ENCODE measurements at regions not wholly inside any gene's neighbourhood (a gene's known extent, or its start where the extent isn't known, plus 50 kb on each side); places are given as distances from the start of the nearest gene placed in this dataset.

DNA sequence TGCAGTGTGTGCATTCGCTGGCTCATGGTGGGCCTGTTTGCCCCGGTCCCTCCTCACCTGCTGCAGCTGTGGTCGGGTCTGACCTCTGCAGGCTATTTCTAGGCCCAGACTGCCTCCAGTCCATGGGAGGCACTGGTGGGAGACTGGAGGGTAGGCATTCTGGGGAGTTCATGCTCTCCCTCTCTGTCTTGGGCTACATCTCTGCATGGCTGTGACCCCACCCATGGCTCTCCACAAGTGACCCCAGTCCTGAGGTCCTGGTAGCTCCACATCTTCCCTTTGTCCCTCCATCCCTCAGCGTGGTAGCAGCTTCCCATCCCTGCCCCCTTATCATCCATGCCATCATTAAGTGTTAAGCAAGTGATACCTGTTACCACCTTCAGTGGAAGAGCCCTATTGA lies 107.8 kb upstream of the SEC14L1 start:
- TF ChIP-seq, protein P1, sequence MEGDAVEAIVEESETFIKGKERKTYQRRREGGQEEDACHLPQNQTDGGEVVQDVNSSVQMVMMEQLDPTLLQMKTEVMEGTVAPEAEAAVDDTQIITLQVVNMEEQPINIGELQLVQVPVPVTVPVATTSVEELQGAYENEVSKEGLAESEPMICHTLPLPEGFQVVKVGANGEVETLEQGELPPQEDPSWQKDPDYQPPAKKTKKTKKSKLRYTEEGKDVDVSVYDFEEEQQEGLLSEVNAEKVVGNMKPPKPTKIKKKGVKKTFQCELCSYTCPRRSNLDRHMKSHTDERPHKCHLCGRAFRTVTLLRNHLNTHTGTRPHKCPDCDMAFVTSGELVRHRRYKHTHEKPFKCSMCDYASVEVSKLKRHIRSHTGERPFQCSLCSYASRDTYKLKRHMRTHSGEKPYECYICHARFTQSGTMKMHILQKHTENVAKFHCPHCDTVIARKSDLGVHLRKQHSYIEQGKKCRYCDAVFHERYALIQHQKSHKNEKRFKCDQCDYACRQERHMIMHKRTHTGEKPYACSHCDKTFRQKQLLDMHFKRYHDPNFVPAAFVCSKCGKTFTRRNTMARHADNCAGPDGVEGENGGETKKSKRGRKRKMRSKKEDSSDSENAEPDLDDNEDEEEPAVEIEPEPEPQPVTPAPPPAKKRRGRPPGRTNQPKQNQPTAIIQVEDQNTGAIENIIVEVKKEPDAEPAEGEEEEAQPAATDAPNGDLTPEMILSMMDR (IDR thresholded peaks at IDR 0.05): no peak
- Histone ChIP-seq H3K9me3 (no peaks in the 10 kb centered on the region), H3K27ac (no peak overlapping the region), H3K4me3 (no peak overlapping the region), H3K36me3 (no peaks in the 10 kb centered on the region), H3K27me3 (no peaks in the 10 kb centered on the region), H3K4me1 (no peaks in the 10 kb centered on the region)
- intact Hi-C loops (cut with DNase I): no loop called here
- no peak for FAIRE-seq
- no peak for ATAC-seq
- 74 to 84% methylated on average over 4 of the region's 4 CpGs for WGBS, 2 donors
- no peak for DNase-seq

DNA sequence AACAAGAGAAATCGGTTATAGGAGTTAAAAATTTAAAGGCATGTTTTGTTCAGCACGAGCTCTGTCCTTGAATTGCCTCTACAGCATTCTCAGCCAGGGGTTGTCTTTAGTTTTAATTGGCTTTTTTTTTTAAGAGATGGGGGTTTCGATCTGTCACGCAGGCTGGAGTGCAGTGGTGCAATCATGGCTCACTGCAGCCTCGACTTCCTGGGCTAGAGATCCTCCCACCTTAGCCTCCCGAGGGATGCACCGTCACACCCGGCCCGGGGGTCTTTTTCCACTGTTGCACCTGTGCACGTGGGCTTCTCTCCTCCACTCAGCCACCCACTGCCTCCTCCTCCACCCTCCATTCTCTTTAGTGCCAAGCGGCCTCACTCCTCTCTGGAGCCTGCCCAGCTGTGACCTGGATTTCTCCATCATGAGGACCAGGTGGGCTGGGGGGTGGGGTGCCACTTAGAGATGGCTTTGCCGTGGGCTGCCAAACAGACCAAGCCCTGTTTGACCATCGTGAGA lies 106.8 kb upstream of the SEC14L1 start:
- Histone ChIP-seq H3K4me3 (no peak overlapping the region), H3K4me1 (no peaks in the 10 kb centered on the region), H3K9me3 (no peaks in the 10 kb centered on the region), H3K27me3 (no peaks in the 10 kb centered on the region), H3K36me3 (no peaks in the 10 kb centered on the region), H3K27ac (no peak overlapping the region)
- no peak for DNase-seq
- no peak for ATAC-seq
- WGBS, 2 donors: 53 to 69% methylated on average over 13 of the region's 13 CpGs
- TF ChIP-seq, protein P1 (IDR thresholded peaks at IDR 0.05): no peak
- intact Hi-C loops (cut with DNase I): no loop called here
- no peak for FAIRE-seq

DNA sequence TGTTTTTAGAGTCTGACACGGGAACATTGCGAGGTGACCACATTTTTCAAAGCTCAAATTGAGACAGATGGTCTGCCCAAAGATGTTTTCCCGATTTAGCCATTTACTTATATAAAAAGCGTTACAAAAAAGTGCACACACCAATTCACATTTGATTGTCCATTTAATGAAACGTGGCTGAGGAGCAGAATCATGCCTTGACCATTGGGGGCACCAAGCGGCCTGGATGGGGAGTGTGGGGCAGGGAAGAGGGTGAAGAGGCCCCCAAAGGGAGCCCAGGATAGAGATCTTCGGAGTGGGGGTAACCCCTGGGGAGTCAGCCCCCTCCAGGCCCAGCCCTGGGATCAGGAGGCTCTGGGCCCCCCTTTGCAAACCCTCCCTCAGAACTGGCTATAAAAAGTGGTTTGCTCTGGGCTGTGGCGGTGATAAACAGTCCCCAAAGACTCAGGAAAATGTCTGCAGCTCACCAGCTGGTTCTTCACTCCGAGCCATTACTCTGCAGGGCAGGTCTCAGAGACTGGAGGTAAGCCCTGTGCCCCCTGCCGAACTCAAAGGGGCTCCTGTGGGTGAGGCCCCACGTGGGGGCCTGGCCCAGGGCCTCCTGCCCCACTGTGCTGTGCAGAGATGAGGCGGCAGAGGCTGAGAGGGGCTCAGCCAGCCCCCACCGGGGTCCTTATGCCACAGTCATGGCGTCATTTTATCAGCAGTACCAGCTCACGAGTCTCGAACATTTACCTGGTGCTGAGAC lies 105.9 kb upstream of the SEC14L1 start:
- no peak overlapping the region for H3K27ac ChIP-seq
- no peak for ATAC-seq
- H3K27me3 ChIP-seq: no peaks in the 10 kb centered on the region
- 52 to 59% methylated on average over 16 of the region's 16 CpGs for WGBS, 2 donors
- H3K4me3 ChIP-seq: no peak overlapping the region
- FAIRE-seq: no peak
- H3K36me3 ChIP-seq: no peaks in the 10 kb centered on the region
- intact Hi-C loops (cut with DNase I): no loop called here
- no peaks in the 10 kb centered on the region for H3K9me3 ChIP-seq
- TF ChIP-seq, protein P1 (IDR thresholded peaks at IDR 0.05): no peak
- H3K4me1 ChIP-seq: no peaks in the 10 kb centered on the region
- DNase-seq: no peak

DNA sequence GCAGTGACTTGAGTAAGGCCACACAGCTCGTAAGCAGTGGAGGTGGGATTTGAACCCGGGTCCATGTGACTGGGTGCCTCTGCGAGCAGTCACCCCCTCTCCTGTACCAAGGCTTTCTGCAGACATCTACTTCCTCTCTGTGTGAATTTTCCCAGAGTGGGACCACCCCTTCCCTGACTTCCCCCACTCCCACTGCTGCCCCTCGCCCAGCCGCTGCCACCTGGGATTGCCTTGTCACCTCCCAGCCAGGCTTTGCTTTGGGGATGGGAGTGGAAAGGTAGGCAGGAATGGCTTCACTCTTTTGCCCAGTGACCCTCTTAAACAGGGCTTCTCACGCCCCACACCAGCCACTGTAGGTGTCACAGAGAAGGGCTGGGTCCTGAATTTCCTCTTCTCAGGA lies 105.2 kb upstream of the SEC14L1 start:
- TF ChIP-seq, protein P1 (IDR thresholded peaks at IDR 0.05): no peak
- FAIRE-seq (no peak), DNase-seq (no peak), ATAC-seq (no peak)
- WGBS, 2 donors: 81 to 83% methylated on average over 6 of the region's 6 CpGs
- no peak overlapping the region for H3K4me3 ChIP-seq
- H3K27me3 ChIP-seq: no peaks in the 10 kb centered on the region
- intact Hi-C loops (cut with DNase I): no loop called here
- no peak overlapping the region for H3K27ac ChIP-seq
- H3K36me3 ChIP-seq: no peaks in the 10 kb centered on the region
- no peaks in the 10 kb centered on the region for H3K9me3 ChIP-seq
- H3K4me1 ChIP-seq: no peaks in the 10 kb centered on the region

DNA sequence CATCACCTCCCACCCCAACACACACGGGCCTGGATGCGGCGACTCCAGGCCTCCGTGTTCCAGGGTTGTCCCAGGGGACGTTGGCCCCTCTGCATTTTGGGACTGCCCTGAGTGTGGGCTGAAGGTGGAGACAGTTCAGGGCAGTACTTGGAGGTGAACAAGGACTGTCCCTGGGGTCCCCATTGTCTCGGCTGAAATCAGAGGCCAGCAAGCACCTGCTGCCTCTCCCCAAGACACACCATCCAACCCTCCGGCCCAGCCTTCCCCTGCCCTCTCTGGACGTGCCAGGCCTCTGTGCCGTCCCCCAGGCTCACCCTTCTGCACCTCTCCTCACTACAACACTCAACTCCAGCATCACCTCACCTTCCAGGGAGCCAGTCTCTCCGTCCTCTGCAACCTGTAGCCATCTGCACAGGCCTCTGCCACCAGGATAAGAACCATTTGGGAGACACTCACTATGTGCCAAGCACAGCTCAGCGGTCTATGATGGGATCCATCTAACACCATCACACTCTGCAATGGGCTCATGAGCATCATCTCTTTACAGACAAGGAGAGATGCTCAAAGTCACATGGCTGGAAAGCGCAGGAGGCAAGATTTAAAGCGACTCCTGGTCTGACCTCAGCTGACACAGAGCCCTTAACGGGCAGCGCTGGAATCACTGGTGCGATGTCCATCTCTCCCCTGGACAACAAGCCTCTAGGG lies 104.5 kb upstream of the SEC14L1 start:
- 64 to 71% methylated on average over 14 to 16 of the region's 16 CpGs for WGBS, 2 donors
- Histone ChIP-seq H3K27ac (no peak overlapping the region), H3K4me1 (no peaks in the 10 kb centered on the region), H3K36me3 (no peaks in the 10 kb centered on the region), H3K27me3 (no peaks in the 10 kb centered on the region), H3K4me3 (no peak overlapping the region), H3K9me3 (no peaks in the 10 kb centered on the region)
- intact Hi-C loops (cut with DNase I): no loop called here
- DNase-seq (no peak), ATAC-seq (no peak), FAIRE-seq (no peak)
- TF ChIP-seq, protein P1 (IDR thresholded peaks at IDR 0.05): no peak
